Muscle of arm (tissue), 1 donor: ENCODE measurements at regions not wholly inside any gene's neighbourhood (a gene's known extent, or its start where the extent isn't known, plus 50 kb on each side); places are given as distances from the start of the nearest gene placed in this dataset.

Experiments used
- DNase-seq: peaks from one replicate; pipeline ENCODE4 v3.0.0-alpha.2; 2013

- peak; percentile 55 for DNase-seq
Observed at GRCh38 chr10:29857843-29858701, 201.3 kb downstream of the JCAD start.

GRCh38 chr10:29856295-29856694 is 203.1 kb downstream of the JCAD start:
- DNase-seq: no peak

- DNase-seq: no peak
Observed at GRCh38 chr10:29853913-29854312, 205.5 kb downstream of the JCAD start.

GRCh38 chr10:29851241-29851640 is 208.1 kb downstream of the JCAD start:
- DNase-seq: no peak

- no peak for DNase-seq
Observed at GRCh38 chr10:29850371-29850770, 209.0 kb downstream of the JCAD start.

GRCh38 chr10:29849886-29850285 is 209.5 kb downstream of the JCAD start:
- no peak for DNase-seq

- peak; percentile 57 for DNase-seq
Observed at GRCh38 chr10:29849126-29849833, 210.1 kb downstream of the JCAD start.

GRCh38 chr10:29846881-29847280 is 212.1 kb upstream of the SVIL start:
- no peak for DNase-seq

- DNase-seq: no peak
Observed at GRCh38 chr10:29845166-29845565, 210.4 kb upstream of the SVIL start.

GRCh38 chr10:29843143-29843542 is 208.4 kb upstream of the SVIL start:
- no peak for DNase-seq

GRCh38 chr10:29841724-29842649 is 207.2 kb upstream of the SVIL start:
- peak; percentile 67 for DNase-seq

GRCh38 chr10:29840516-29841276 is 205.9 kb upstream of the SVIL start:
- DNase-seq: no peak

GRCh38 chr10:29839826-29840515 is 205.2 kb upstream of the SVIL start:
- no peak for DNase-seq

GRCh38 chr10:29838539-29838938 is 203.8 kb upstream of the SVIL start:
- no peak for DNase-seq

- no peak for DNase-seq
Observed at GRCh38 chr10:29837586-29837985, 202.8 kb upstream of the SVIL start.

GRCh38 chr10:29836396-29836795 is 201.6 kb upstream of the SVIL start:
- DNase-seq: no peak

GRCh38 chr10:29835055-29835454 is 200.3 kb upstream of the SVIL start:
- DNase-seq: peak; percentile 49

GRCh38 chr10:29830531-29831512 is 196.1 kb upstream of the SVIL start:
- DNase-seq: no peak

- DNase-seq: no peak
Observed at GRCh38 chr10:29829776-29830175, 195.0 kb upstream of the SVIL start.
